ENCODE measurements at regions not wholly inside any gene's neighbourhood (a gene's known extent, or its start where the extent isn't known, plus 50 kb on each side); places are given as distances from the start of the nearest gene placed in this dataset.

GRCh38 chr7:69025249-69025648, 573.0 kb upstream of the AUTS2 start:
- no peak overlapping the region for H3K27ac ChIP-seq (ENCODE audit: low read depth, low read length)
- DNase-seq (ENCODE audit: insufficient read length, low spot score, missing footprints): no peak
- no peak for TF ChIP-seq CTCF (IDR thresholded peaks at IDR 0.05; ENCODE audit: extremely low read depth, low read depth, low read length)

GRCh38 chr7:69032848-69033247, 565.4 kb upstream of the AUTS2 start:
- Histone ChIP-seq H3K4me1 (ENCODE audit: insufficient read depth, low read length) (no peaks in the 10 kb centered on the region), H4K20me1 (ENCODE audit: insufficient read depth, low read length) (no peaks in the 10 kb centered on the region), H3K9me3 (ENCODE audit: low read depth, low read length) (no peaks in the 10 kb centered on the region), H3K27me3 (ENCODE audit: insufficient read depth, low read length) (no peaks in the 10 kb centered on the region), H3K27ac (ENCODE audit: low read depth, low read length) (no peak overlapping the region), H3K4me2 (ENCODE audit: insufficient read depth, low read length) (no peak overlapping the region), H3K4me3 (ENCODE audit: insufficient read depth, low read length) (no peak overlapping the region), H2AFZ (ENCODE audit: low read length) (no peak overlapping the region), H3K36me3 (ENCODE audit: insufficient read depth, low read length) (no peaks in the 10 kb centered on the region), H3K79me2 (ENCODE audit: insufficient read depth, low read length) (no peaks in the 10 kb centered on the region)
- no peak for DNase-seq (ENCODE audit: insufficient read length, low spot score, missing footprints)
- TF ChIP-seq CTCF (IDR thresholded peaks at IDR 0.05; ENCODE audit: extremely low read depth, low read depth, low read length): no peak

More at GRCh38 chr7:69025249-69025648, 573.0 kb upstream of the AUTS2 start:
- H2AFZ ChIP-seq (ENCODE audit: low read length): no peak overlapping the region
- H3K4me1 ChIP-seq (ENCODE audit: insufficient read depth, low read length): no peaks in the 10 kb centered on the region
- no peaks in the 10 kb centered on the region for H4K20me1 ChIP-seq (ENCODE audit: insufficient read depth, low read length)
- H3K9me3 ChIP-seq (ENCODE audit: low read depth, low read length): no peaks in the 10 kb centered on the region
- H3K4me3 ChIP-seq (ENCODE audit: insufficient read depth, low read length): no peak overlapping the region
- no peaks in the 10 kb centered on the region for H3K79me2 ChIP-seq (ENCODE audit: insufficient read depth, low read length)
- no peaks in the 10 kb centered on the region for H3K36me3 ChIP-seq (ENCODE audit: insufficient read depth, low read length)
- no peaks in the 10 kb centered on the region for H3K27me3 ChIP-seq (ENCODE audit: insufficient read depth, low read length)
- H3K4me2 ChIP-seq (ENCODE audit: insufficient read depth, low read length): no peak overlapping the region

GRCh38 chr7:69035826-69036225, 562.4 kb upstream of the AUTS2 start:
- no peaks in the 10 kb centered on the region for H3K36me3 ChIP-seq (ENCODE audit: insufficient read depth, low read length)
- no peaks in the 10 kb centered on the region for H3K9me3 ChIP-seq (ENCODE audit: low read depth, low read length)
- DNase-seq (ENCODE audit: insufficient read length, low spot score, missing footprints): no peak
- no peak for TF ChIP-seq CTCF (IDR thresholded peaks at IDR 0.05; ENCODE audit: extremely low read depth, low read depth, low read length)
- H4K20me1 ChIP-seq (ENCODE audit: insufficient read depth, low read length): no peaks in the 10 kb centered on the region
- H3K4me1 ChIP-seq (ENCODE audit: insufficient read depth, low read length): no peaks in the 10 kb centered on the region
- H3K27me3 ChIP-seq (ENCODE audit: insufficient read depth, low read length): no peaks in the 10 kb centered on the region
- no peak overlapping the region for H2AFZ ChIP-seq (ENCODE audit: low read length)
- no peaks in the 10 kb centered on the region for H3K79me2 ChIP-seq (ENCODE audit: insufficient read depth, low read length)
- no peak overlapping the region for H3K27ac ChIP-seq (ENCODE audit: low read depth, low read length)
- no peak overlapping the region for H3K4me2 ChIP-seq (ENCODE audit: insufficient read depth, low read length)
- no peak overlapping the region for H3K4me3 ChIP-seq (ENCODE audit: insufficient read depth, low read length)

- Histone ChIP-seq H2AFZ (ENCODE audit: low read length) (no peak overlapping the region), H4K20me1 (ENCODE audit: insufficient read depth, low read length) (no peaks in the 10 kb centered on the region), H3K36me3 (ENCODE audit: insufficient read depth, low read length) (no peaks in the 10 kb centered on the region), H3K4me1 (ENCODE audit: insufficient read depth, low read length) (no peaks in the 10 kb centered on the region), H3K79me2 (ENCODE audit: insufficient read depth, low read length) (no peaks in the 10 kb centered on the region), H3K4me3 (ENCODE audit: insufficient read depth, low read length) (no peak overlapping the region), H3K4me2 (ENCODE audit: insufficient read depth, low read length) (no peak overlapping the region), H3K27ac (ENCODE audit: low read depth, low read length) (no peak overlapping the region), H3K9me3 (ENCODE audit: low read depth, low read length) (no peaks in the 10 kb centered on the region), H3K27me3 (ENCODE audit: insufficient read depth, low read length) (no peaks in the 10 kb centered on the region)
- TF ChIP-seq CTCF (IDR thresholded peaks at IDR 0.05; ENCODE audit: extremely low read depth, low read depth, low read length): no peak
- no peak for DNase-seq (ENCODE audit: insufficient read length, low spot score, missing footprints)
Observed at GRCh38 chr7:69036301-69036700, 562.0 kb upstream of the AUTS2 start.

Data from osteoblast (primary cell).